H9 (cell line): ENCODE measurements at regions not wholly inside any gene's neighbourhood (a gene's known extent, or its start where the extent isn't known, plus 50 kb on each side); places are given as distances from the start of the nearest gene placed in this dataset.

Source experiments
- DNase-seq: peaks from one replicate; pipeline ENCODE4 v3.0.0-alpha.2; 2017
- H2AFZ ChIP-seq: one replicate; pipeline ENCODE4 v1.6.1; 2013; ENCODE audit warnings: mild to moderate bottlenecking, low read length, control low read depth, moderate library complexity
- H2AK5ac ChIP-seq: 2 replicates; pipeline ENCODE4 v1.6.1; 2013; ENCODE audit warnings: low read length, control low read depth, mixed read lengths; ENCODE audit not compliant: insufficient read length
- H2BK120ac ChIP-seq: one replicate; pipeline ENCODE4 v1.6.1; 2013; ENCODE audit warnings: low read depth, mild to moderate bottlenecking, low read length, control low read depth, inconsistent platforms; ENCODE audit not compliant: poor library complexity, severe bottlenecking
- H2BK12ac ChIP-seq: 2 replicates; pipeline ENCODE4 v1.6.1; 2013; ENCODE audit warnings: low read length, control low read depth, mixed read lengths, low read depth; ENCODE audit not compliant: insufficient read length
- H2BK15ac ChIP-seq: 2 replicates; pipeline ENCODE4 v1.6.1; 2013; ENCODE audit warnings: low read depth, low read length, control low read depth
- H2BK20ac ChIP-seq: one replicate; pipeline ENCODE4 v1.6.1; 2013; ENCODE audit warnings: low read depth, mild to moderate bottlenecking, low read length, control low read depth, inconsistent platforms; ENCODE audit not compliant: poor library complexity, severe bottlenecking
- H2BK5ac ChIP-seq: 2 replicates; pipeline ENCODE4 v1.6.1; 2013; ENCODE audit warnings: low read length, control low read depth, mixed read lengths; ENCODE audit not compliant: insufficient read length
- H3K14ac ChIP-seq: 2 replicates; pipeline ENCODE4 v1.6.1; 2013; ENCODE audit warnings: low read length, control low read depth; ENCODE audit not compliant: insufficient read depth
- H3K18ac ChIP-seq: 2 replicates; pipeline ENCODE4 v1.6.1; 2013; ENCODE audit warnings: low read depth, mild to moderate bottlenecking, mixed read lengths, low read length, control low read depth; ENCODE audit not compliant: insufficient read length
- H3K23ac ChIP-seq: 2 replicates; pipeline ENCODE4 v1.6.1; 2013; ENCODE audit warnings: low read length, control low read depth, mixed read lengths, low read depth; ENCODE audit not compliant: insufficient read length
- H3K23me2 ChIP-seq: 2 replicates; pipeline ENCODE4 v1.6.1; 2013; ENCODE audit warnings: low read depth, mild to moderate bottlenecking, mixed read lengths, low read length, control low read depth; ENCODE audit not compliant: insufficient read length, poor library complexity, severe bottlenecking
- H3K27ac ChIP-seq: 2 replicates; pipeline ENCODE4 v1.5.1; 2013; ENCODE audit warnings: low read length, control low read depth, mixed read lengths, low read depth; ENCODE audit not compliant: insufficient read length
- H3K27me3 ChIP-seq: 2 replicates; pipeline ENCODE4 v1.6.1; 2013; ENCODE audit warnings: low read length, control low read depth, inconsistent platforms; ENCODE audit not compliant: insufficient read depth
- H3K4ac ChIP-seq: 2 replicates; pipeline ENCODE4 v1.6.1; 2013; ENCODE audit warnings: low read depth, mild to moderate bottlenecking, control low read depth, inconsistent platforms, low read length, moderate library complexity
- H3K4me1 ChIP-seq: 2 replicates; pipeline ENCODE4 v1.6.1; 2013; ENCODE audit warnings: low read length, control low read depth, inconsistent platforms; ENCODE audit not compliant: insufficient read depth
- H3K4me2 ChIP-seq: 2 replicates; pipeline ENCODE4 v1.6.1; 2013; ENCODE audit warnings: low read length, control low read depth, mixed read lengths; ENCODE audit not compliant: insufficient read length, insufficient read depth
- H3K56ac ChIP-seq: 2 replicates; pipeline ENCODE4 v1.6.1; 2013; ENCODE audit warnings: low read depth, mild to moderate bottlenecking, mixed read lengths, low read length, control low read depth; ENCODE audit not compliant: insufficient read length
- H3K79me1 ChIP-seq: 2 replicates; pipeline ENCODE4 v1.6.1; 2013; ENCODE audit warnings: low read depth, mild to moderate bottlenecking, moderate library complexity, low read length, control low read depth, inconsistent platforms; ENCODE audit not compliant: insufficient read depth, poor library complexity, severe bottlenecking
- H3K79me2 ChIP-seq: 2 replicates; pipeline ENCODE4 v1.6.1; 2013; ENCODE audit warnings: low read length, control low read depth, inconsistent platforms; ENCODE audit not compliant: insufficient read depth
- H3K9ac ChIP-seq: 2 replicates; pipeline ENCODE4 v1.6.1; 2013; ENCODE audit warnings: low read length, control low read depth, mixed read lengths; ENCODE audit not compliant: insufficient read length; ENCODE audit errors: extremely low read depth
- H3K9me3 ChIP-seq: one replicate; pipeline ENCODE4 v1.6.1; 2013; ENCODE audit warnings: low read depth, low read length, inconsistent platforms; ENCODE audit not compliant: control insufficient read depth
- H3T11ph ChIP-seq: one replicate; pipeline ENCODE4 v1.6.1; 2013; ENCODE audit warnings: mild to moderate bottlenecking, low read length, control low read depth, inconsistent platforms
- H4K20me1 ChIP-seq: one replicate; pipeline ENCODE4 v1.6.1; 2013; ENCODE audit not compliant: control insufficient read depth, insufficient read length, insufficient read depth
- H4K5ac ChIP-seq: 2 replicates; pipeline ENCODE4 v1.6.1; 2013; ENCODE audit warnings: low read depth, mild to moderate bottlenecking, mixed read lengths, low read length, control low read depth; ENCODE audit not compliant: insufficient read length
- H4K8ac ChIP-seq: replicated peaks from 2 replicates; pipeline ENCODE4 v1.6.1; 2013; ENCODE audit warnings: low read length, control low read depth, mixed read lengths, low read depth; ENCODE audit not compliant: insufficient read length
- H4K91ac ChIP-seq: 2 replicates; pipeline ENCODE4 v1.6.1; 2013; ENCODE audit warnings: low read depth, mild to moderate bottlenecking, moderate library complexity, mixed read lengths, low read length, control low read depth; ENCODE audit not compliant: insufficient read length
- H3K27ac Mint-ChIP-seq, 3 experiments: 2 replicates in 2 of 3; 3 replicates in 1 of 3; pipeline ENCODE4 v1.8.0; 2020 to 2021; ENCODE audit warnings: mixed read lengths in 3 of 3, mild to moderate bottlenecking in 1 of 3, moderate library complexity in 1 of 3
- H3K27me3 Mint-ChIP-seq: 2 replicates; pipeline ENCODE4 v1.8.0; 2021; ENCODE audit warnings: low read depth, mild to moderate bottlenecking, moderate library complexity, mixed read lengths
- H3K36me3 Mint-ChIP-seq, 3 experiments: 2 replicates in 2 of 3; 3 replicates in 1 of 3; pipeline ENCODE4 v1.8.0; 2020 to 2021; ENCODE audit warnings: low read depth in 3 of 3, mixed read lengths in 3 of 3; ENCODE audit not compliant: insufficient read depth in 1 of 3
- H3K4me1 Mint-ChIP-seq, 2 experiments: 2 replicates each; pipeline ENCODE4 v1.8.0; 2020; ENCODE audit warnings: mixed read lengths in 2 of 2
- H3K4me3 Mint-ChIP-seq, 2 experiments: 2 replicates in 1 of 2; 3 replicates in 1 of 2; pipeline ENCODE4 v1.8.0; 2020 to 2021; ENCODE audit warnings: mild to moderate bottlenecking in 2 of 2, mixed read lengths in 2 of 2, moderate library complexity in 1 of 2
- H3K9me3 Mint-ChIP-seq, 2 experiments: 2 replicates in 1 of 2; 3 replicates in 1 of 2; pipeline ENCODE4 v1.8.0; 2020; ENCODE audit warnings: mild to moderate bottlenecking in 2 of 2, mixed read lengths in 2 of 2, moderate library complexity in 1 of 2
- CTCF ChIP-seq: fragments of 200-600 bp; sonication (generic); conservative IDR thresholded peaks from 3 replicates; pipeline ENCODE4 v1.8.0; 2021; ENCODE audit warnings: antibody characterized with exemption, mild to moderate bottlenecking
- WGBS: extraction: QIAGEN DNeasy Blood & Tissue Kit; methylation state at CpG from one replicate; pipeline ENCODE4 v1.1.7; 2013; ENCODE audit warnings: missing lambda C conversion rate, low lambda C conversion rate, mixed read lengths; ENCODE audit not compliant: insufficient read length; ENCODE audit errors: extremely low coverage; 5-methylcytosine and 5-hydroxymethylcytosine counted together

GRCh38 chr1:221074332-221074731 is 195.1 kb downstream of the HLX start:
- Histone ChIP-seq H2BK20ac (no peak overlapping the region), H3T11ph (no peak overlapping the region), H3K14ac (no peak overlapping the region), H3K18ac (no peak overlapping the region), H3K4me1 (no peaks in the 10 kb centered on the region), H3K4me2 (no peak overlapping the region), H3K23ac (no peak overlapping the region), H2AFZ (no peak overlapping the region), H3K79me1 (no peaks in the 10 kb centered on the region), H4K91ac (no peak overlapping the region), H4K20me1 (no peaks in the 10 kb centered on the region), H4K8ac (no peak overlapping the region), H3K79me2 (no peaks in the 10 kb centered on the region), H2BK120ac (no peak overlapping the region), H3K4ac (no peak overlapping the region), H3K27me3 (no peaks in the 10 kb centered on the region), H3K9ac (no peak overlapping the region), H3K9me3 (no peaks in the 10 kb centered on the region), H2BK15ac (no peak overlapping the region), H3K56ac (no peak overlapping the region), H4K5ac (no peak overlapping the region), H2BK5ac (no peak overlapping the region), H3K23me2 (no peaks in the 10 kb centered on the region), H3K27ac (no peak overlapping the region), H2AK5ac (no peak overlapping the region), H2BK12ac (no peak overlapping the region)
- Mint-ChIP-seq H3K36me3 (peaks cover 0 to 7% (median 0%) of the 10 kb centered on the region in 3 experiments; a peak in 1 of 7 replicates), H3K4me1 (no peaks in the 10 kb centered on the region), H3K27ac (no peak overlapping the region), H3K9me3 (peaks cover 10 to 12% of the 10 kb centered on the region in 2 experiments; a peak in 3 of 5 replicates), H3K4me3 (no peak overlapping the region), H3K27me3 (no peaks in the 10 kb centered on the region; the same call in none of the 2 replicates)
- no peak for DNase-seq
- WGBS: no CpG with 5 or more reads among the region's 2 CpGs
- no peak for TF ChIP-seq CTCF
